ENCODE measurements at regions not wholly inside any gene's neighbourhood (a gene's known extent, or its start where the extent isn't known, plus 50 kb on each side); places are given as distances from the start of the nearest gene placed in this dataset.

DNA sequence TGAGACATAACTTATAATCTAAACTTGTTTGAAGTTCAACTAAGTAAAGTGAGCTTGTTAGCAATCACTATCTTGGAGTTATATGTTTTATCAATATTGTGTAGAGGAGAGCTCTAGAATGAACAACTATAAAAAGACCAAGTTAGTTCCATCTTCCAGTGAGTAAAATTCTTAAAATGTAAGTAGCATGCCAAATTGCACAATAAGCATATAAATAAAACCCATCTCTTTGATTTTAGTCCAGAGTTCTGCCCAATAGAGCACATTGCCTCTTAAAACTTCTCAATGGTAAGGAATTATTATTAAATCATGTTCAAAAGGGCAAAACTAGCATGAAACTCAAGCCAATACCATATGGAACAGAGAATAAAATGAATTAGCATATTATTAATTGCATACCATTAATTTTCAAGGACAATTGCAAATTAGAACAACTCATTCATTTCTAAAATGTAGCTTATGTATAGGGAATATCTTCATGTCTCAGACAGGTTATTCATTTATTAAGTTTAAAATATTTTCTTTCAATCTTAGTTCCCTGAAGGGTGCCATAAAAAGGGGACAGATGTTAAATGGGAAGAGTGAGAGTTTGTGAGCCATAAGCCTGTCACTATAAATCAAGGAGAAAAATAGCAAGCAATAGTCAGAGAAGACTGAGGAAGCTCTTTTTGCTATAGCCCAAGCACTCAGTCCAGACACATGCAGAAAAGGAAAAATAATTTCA is 507.6 kb downstream of the CENPC start:
- Histone ChIP-seq H3K79me2 (ENCODE audit: control insufficient read depth, insufficient read depth, low read length) (no peaks in the 10 kb centered on the region), H4K20me1 (replicated peaks; ENCODE audit: control insufficient read depth, extremely low read depth, insufficient read depth, low read length) (no peaks in the 10 kb centered on the region), H3K9me1 (replicated peaks; ENCODE audit: control insufficient read depth, extremely low read depth, insufficient read depth, low read length) (no peaks in the 10 kb centered on the region), H3K4me1 (ENCODE audit: control insufficient read depth, extremely low read depth, insufficient read depth, low read length) (peaks cover 3% of the 10 kb centered on the region), H3K36me3 (ENCODE audit: control insufficient read depth in 2 of 2, extremely low read depth in 1 of 2, insufficient read depth in 2 of 2, low read length in 2 of 2) (no peaks in the 10 kb centered on the region), H3K4me3 (replicated peaks in 1 of 3; ENCODE audit: insufficient read depth in 1 of 3, low read depth in 1 of 3, low read length in 3 of 3) (no peak overlapping the region), H3K27me3 (ENCODE audit: control insufficient read depth in 2 of 2, insufficient read depth in 2 of 2, low read length in 2 of 2) (no peaks in the 10 kb centered on the region), H2AFZ (ENCODE audit: low read depth, low read length) (no peak overlapping the region), H3K9ac (replicated peaks; ENCODE audit: extremely low read depth, insufficient read depth, low read length) (no peak overlapping the region), H3K9me3 (replicated peaks; ENCODE audit: control insufficient read depth, insufficient read depth, low read length) (no peaks in the 10 kb centered on the region), H3K4me2 (ENCODE audit: insufficient read depth, low read length) (no peak overlapping the region), H3K27ac (ENCODE audit: insufficient read depth, low read depth, low read length) (no peak overlapping the region)
- POLR2A ChIA-PET = no interaction called here
- TF ChIP-seq GATA2 (IDR thresholded peaks at IDR 0.05; ENCODE audit: insufficient read depth, insufficient read length, low read depth, low read length) (no peak), FOS (IDR thresholded peaks at IDR 0.05; ENCODE audit: borderline replicate concordance, insufficient read depth, low read length) (no peak), EZH2 (IDR thresholded peaks at IDR 0.05; ENCODE audit: borderline replicate concordance, low read depth, low read length, severe bottlenecking) (no peak), POLR2AphosphoS5 (IDR thresholded peaks at IDR 0.05; ENCODE audit: insufficient read depth, low read depth, low read length) (no peak), MYC (IDR thresholded peaks at IDR 0.05; ENCODE audit: low read depth, low read length) (no peak), JUN (IDR thresholded peaks at IDR 0.05; ENCODE audit: borderline replicate concordance, insufficient read depth, insufficient read length, low read depth) (no peak), POLR2A (IDR thresholded peaks at IDR 0.05; ENCODE audit: low read depth, low read length) (no peak)
- TF ChIP-seq, protein P1, sequence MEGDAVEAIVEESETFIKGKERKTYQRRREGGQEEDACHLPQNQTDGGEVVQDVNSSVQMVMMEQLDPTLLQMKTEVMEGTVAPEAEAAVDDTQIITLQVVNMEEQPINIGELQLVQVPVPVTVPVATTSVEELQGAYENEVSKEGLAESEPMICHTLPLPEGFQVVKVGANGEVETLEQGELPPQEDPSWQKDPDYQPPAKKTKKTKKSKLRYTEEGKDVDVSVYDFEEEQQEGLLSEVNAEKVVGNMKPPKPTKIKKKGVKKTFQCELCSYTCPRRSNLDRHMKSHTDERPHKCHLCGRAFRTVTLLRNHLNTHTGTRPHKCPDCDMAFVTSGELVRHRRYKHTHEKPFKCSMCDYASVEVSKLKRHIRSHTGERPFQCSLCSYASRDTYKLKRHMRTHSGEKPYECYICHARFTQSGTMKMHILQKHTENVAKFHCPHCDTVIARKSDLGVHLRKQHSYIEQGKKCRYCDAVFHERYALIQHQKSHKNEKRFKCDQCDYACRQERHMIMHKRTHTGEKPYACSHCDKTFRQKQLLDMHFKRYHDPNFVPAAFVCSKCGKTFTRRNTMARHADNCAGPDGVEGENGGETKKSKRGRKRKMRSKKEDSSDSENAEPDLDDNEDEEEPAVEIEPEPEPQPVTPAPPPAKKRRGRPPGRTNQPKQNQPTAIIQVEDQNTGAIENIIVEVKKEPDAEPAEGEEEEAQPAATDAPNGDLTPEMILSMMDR (IDR thresholded peaks at IDR 0.05; ENCODE audit: extremely low read depth in 1 of 2, insufficient read depth in 1 of 2, low read depth in 1 of 2, low read length in 2 of 2) = no peak
- TF ChIP-seq, protein P2, sequence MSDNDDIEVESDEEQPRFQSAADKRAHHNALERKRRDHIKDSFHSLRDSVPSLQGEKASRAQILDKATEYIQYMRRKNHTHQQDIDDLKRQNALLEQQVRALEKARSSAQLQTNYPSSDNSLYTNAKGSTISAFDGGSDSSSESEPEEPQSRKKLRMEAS (IDR thresholded peaks at IDR 0.05; ENCODE audit: insufficient read depth, insufficient read length) = no peak
- no TSS peak for BruUV-seq (replicated peaks)
- no peak for DNase-seq (ENCODE audit: low read depth, low spot score)
- CTCF ChIA-PET = no interaction called here
- dilution Hi-C loops (cut with MboI; ENCODE audit: extremely low pct_ligation_motif_present, low sequenced_read_pairs) (no loop called here), intact Hi-C loops (cut with micrococcal nuclease) (no loop called here)
- FAIRE-seq = no peak

All from endothelial cell of umbilical vein (primary cell).